Ishikawa (cell line): ENCODE measurements at regions not wholly inside any gene's neighbourhood (a gene's known extent, or its start where the extent isn't known, plus 50 kb on each side); places are given as distances from the start of the nearest gene placed in this dataset.

Experiments used
- CREB1 ChIP-seq: IDR thresholded peaks from 2 replicates; pipeline ENCODE4 v1.6.1; 2012; ENCODE audit warnings: low read depth
- MAX ChIP-seq: IDR thresholded peaks from 2 replicates; pipeline ENCODE4 v1.6.1; 2012
- NFIC ChIP-seq: IDR thresholded peaks from 2 replicates; pipeline ENCODE4 v1.6.1; 2012
- REST ChIP-seq: IDR thresholded peaks from 2 replicates; pipeline ENCODE4 v1.6.1; 2012; ENCODE audit warnings: low read depth, mild to moderate bottlenecking
- TAF1 ChIP-seq: IDR thresholded peaks from 2 replicates; pipeline ENCODE4 v1.6.1; 2012; ENCODE audit warnings: low read depth, mild to moderate bottlenecking
- ZBTB7A ChIP-seq: IDR thresholded peaks from 2 replicates; pipeline ENCODE4 v1.6.1; 2012; ENCODE audit warnings: low read depth

GRCh38 chr5:68419637-68420452 lies 204.3 kb downstream of the PIK3R1 start:
- TF ChIP-seq MAX (no peak), CREB1 (no peak), REST (no peak), NFIC (no peak), TAF1 (no peak), ZBTB7A (no peak)
